GM12878 (cell line): ENCODE measurements at regions not wholly inside any gene's neighbourhood (a gene's known extent, or its start where the extent isn't known, plus 50 kb on each side); places are given as distances from the start of the nearest gene placed in this dataset.

Source experiments
- ATAC-seq: fragments of 200-7000 bp; cut with Tn5 transposase; 3 replicates; pipeline ENCODE4 v1.9.1; 2020; ENCODE audit warnings: mild to moderate bottlenecking, moderate library complexity
- BruUV-seq: library from RNA; stranded (reverse); fragments of 400-500 nt; replicated peaks from 2 replicates; lab custom pipeline; 2021; lab: Mats Ljungman, UMichigan
- CTCF ChIA-PET: fragments of 300-600 bp; sonication (Branson Sonifier 250); formaldehyde crosslinking; extraction: SDS; loops from one replicate; lab custom pipeline; 2021; ENCODE audit warnings: inconsistent platforms; lab: Yijun Ruan, JAX
- POLR2A ChIA-PET: fragments of 350-600 bp; formaldehyde crosslinking; extraction: SDS; loops from one replicate; lab custom pipeline; 2021; ENCODE audit warnings: inconsistent platforms; lab: Charles Lee
- RAD21 ChIA-PET: fragments of 300-600 bp; sonication (Branson Sonifier 250); formaldehyde crosslinking; loops from one replicate; lab custom pipeline; 2023; ENCODE audit warnings: antibody characterized with exemption; ENCODE audit not compliant: unreplicated experiment; lab: Charles Lee
- SMC1A ChIA-PET: fragments of 300-600 bp; sonication (Branson Sonifier 250); formaldehyde crosslinking; loops from one replicate; lab custom pipeline; 2023; ENCODE audit not compliant: unreplicated experiment, uncharacterized antibody; lab: Charles Lee
- DNase-seq: peaks from one replicate; pipeline ENCODE4 v3.0.0-alpha.2; 2011; ENCODE audit warnings: low read depth, low spot score
- FAIRE-seq: peaks from 3 replicates; lab custom pipeline; 2011; peaks lifted over from hg19 to GRCh38; lab: Jason Lieb, UNC
- H2AFZ ChIP-seq: 2 replicates; pipeline ENCODE4 v1.6.0; 2011; ENCODE audit warnings: low read depth, low read length, control low read depth; ENCODE audit not compliant: control insufficient read depth
- H3K27ac ChIP-seq: 2 replicates; pipeline ENCODE4 v1.5.1; 2011; ENCODE audit warnings: control low read depth; ENCODE audit not compliant: control insufficient read depth, insufficient read depth
- H3K27me3 ChIP-seq, 2 experiments: replicated peaks in 1 of 2; 2 replicates each; pipeline versions ENCODE4 v1.6.0 to v1.6.1; 2011; ENCODE audit warnings: low read length in 1 of 2; ENCODE audit not compliant: control insufficient read depth in 2 of 2, insufficient read depth in 2 of 2
- H3K36me3 ChIP-seq, 2 experiments: 2 replicates each; pipeline ENCODE4 v1.5.1; 2011; ENCODE audit warnings: low read length in 1 of 2; ENCODE audit not compliant: control insufficient read depth in 2 of 2, insufficient read depth in 2 of 2
- H3K4me1 ChIP-seq: 2 replicates; pipeline ENCODE4 v1.6.1; 2011; ENCODE audit warnings: mild to moderate bottlenecking, low read length, moderate library complexity, mixed read lengths; ENCODE audit not compliant: control insufficient read depth, insufficient read depth
- H3K4me2 ChIP-seq: 2 replicates; pipeline ENCODE4 v1.6.0; 2011; ENCODE audit warnings: control low read depth; ENCODE audit not compliant: control insufficient read depth, insufficient read depth
- H3K4me3 ChIP-seq: fragments of 200-600 bp; sonication (generic); 2 replicates; pipeline ENCODE4 v1.5.1; 2016
- H3K79me2 ChIP-seq: 2 replicates; pipeline ENCODE4 v1.6.0; 2011; ENCODE audit warnings: low read length; ENCODE audit not compliant: control insufficient read depth, insufficient read depth
- H3K9ac ChIP-seq: 2 replicates; pipeline ENCODE4 v1.8.0; 2011; ENCODE audit warnings: low read length, control low read depth, mixed read lengths; ENCODE audit not compliant: control insufficient read depth, insufficient read depth
- H3K9me3 ChIP-seq: replicated peaks from 3 replicates; pipeline ENCODE4 v1.5.1; 2011; ENCODE audit warnings: mild to moderate bottlenecking, low read length; ENCODE audit not compliant: control insufficient read depth, insufficient read depth
- H4K20me1 ChIP-seq: 2 replicates; pipeline ENCODE4 v1.6.0; 2011; ENCODE audit not compliant: control insufficient read depth, insufficient read depth
- ATF2 ChIP-seq: IDR thresholded peaks from 2 replicates; pipeline ENCODE4 v1.6.1; 2012; ENCODE audit warnings: low read length, inconsistent platforms
- CTCF ChIP-seq, 3 experiments: IDR thresholded peaks in 2 of 3; conservative IDR thresholded peaks in 1 of 3; 2 replicates each; pipeline ENCODE4 v1.5.1; 2011; ENCODE audit warnings: low read depth in 3 of 3, low read length in 3 of 3, mild to moderate bottlenecking in 3 of 3, control low read depth in 2 of 3, moderate library complexity in 2 of 3, inconsistent platforms in 1 of 3, mixed read lengths in 1 of 3; ENCODE audit not compliant: control insufficient read depth in 2 of 3, insufficient read depth in 1 of 3; ENCODE audit errors: extremely low read depth in 1 of 3
- ETV6 ChIP-seq, 2 experiments: fragments of 450-650 bp in 1 of 2; IDR thresholded peaks in 1 of 2; conservative IDR thresholded peaks in 1 of 2; 2 replicates each; pipeline ENCODE4 v1.6.1; 2014; ENCODE audit warnings: antibody characterized with exemption in 1 of 2, borderline replicate concordance in 1 of 2, low read depth in 1 of 2, mild to moderate bottlenecking in 1 of 2, moderate library complexity in 1 of 2
- IRF3 ChIP-seq: fragments of 450-650 bp; IDR thresholded peaks from 2 replicates; pipeline ENCODE4 v1.6.1; 2014; ENCODE audit warnings: mild to moderate bottlenecking
- MYB ChIP-seq: fragments of 150-350 bp; IDR thresholded peaks from 2 replicates; pipeline ENCODE4 v1.6.1; 2014; ENCODE audit warnings: mild to moderate bottlenecking, low read depth, low read length, borderline replicate concordance
- NKRF ChIP-seq: fragments of 450-650 bp; conservative IDR thresholded peaks from 2 replicates; pipeline ENCODE4 v1.6.1; 2017; ENCODE audit warnings: mild to moderate bottlenecking, moderate library complexity
- PAX5 ChIP-seq: IDR thresholded peaks from 2 replicates; pipeline ENCODE4 v1.6.1; 2011; ENCODE audit warnings: low read depth, low read length, borderline replicate concordance
- PBX3 ChIP-seq: IDR thresholded peaks from 2 replicates; pipeline ENCODE4 v1.6.1; 2011; ENCODE audit warnings: mild to moderate bottlenecking, low read depth, low read length, moderate library complexity; ENCODE audit not compliant: insufficient replicate concordance
- REST ChIP-seq: IDR thresholded peaks from 2 replicates; pipeline ENCODE4 v1.6.1; 2012; ENCODE audit warnings: mild to moderate bottlenecking, low read depth, low read length
- STAT3 ChIP-seq: IDR thresholded peaks from 2 replicates; pipeline ENCODE4 v1.6.1; 2011; ENCODE audit warnings: low read depth, low read length, improper control_type of control experiment
- whole genome bisulfite sequencing: methylation state at CpG from one replicate; pipeline ENCODE4 v1.1.6; 2016; ENCODE audit warnings: low lambda C conversion rate; ENCODE audit not compliant: insufficient replicate concordance, insufficient coverage; ENCODE audit errors: missing lambda C conversion rate; 5-methylcytosine and 5-hydroxymethylcytosine counted together
- in situ Hi-C: fragments of 300-500 bp; cut with MboI; formaldehyde crosslinking; loops from 9 replicates; pipeline ENCODE4 v1.14.3; 2018; ENCODE audit warnings: mixed read lengths
- intact Hi-C: fragments of 100-400 bp; cut with micrococcal nuclease; formaldehyde crosslinking; loops from one replicate; pipeline ENCODE4 v1.14.2; 2022; ENCODE audit not compliant: unreplicated experiment

- Histone ChIP-seq H3K27ac (no peak overlapping the region), H3K79me2 (no peaks in the 10 kb centered on the region), H3K36me3 (no peaks in the 10 kb centered on the region), H3K9me3 (no peaks in the 10 kb centered on the region), H3K4me1 (no peaks in the 10 kb centered on the region), H3K4me2 (no peak overlapping the region), H4K20me1 (no peaks in the 10 kb centered on the region), H3K4me3 (no peak overlapping the region), H3K27me3 (no peaks in the 10 kb centered on the region), H2AFZ (no peak overlapping the region), H3K9ac (no peak overlapping the region)
- ChIA-PET CTCF (no interaction called here), POLR2A (no interaction called here), SMC1A (no interaction called here), RAD21 (no interaction called here)
- in situ Hi-C loops, result no loop called here
- intact Hi-C loops, result no loop called here
- no peak for FAIRE-seq
- ATAC-seq, result no peak
- DNase-seq, result no peak
- WGBS, result 39% methylated on average over 14 of the region's 17 CpGs
- BruUV-seq, result no TSS peak
- TF ChIP-seq ATF2 (no peak), NKRF (no peak), PAX5 (no peak), ETV6 (conservative IDR thresholded peaks at IDR 0.05 in 1 of 2, IDR thresholded peaks at IDR 0.05 in 1 of 2; ENCODE audit: borderline replicate concordance in 1 of 2, low read depth in 1 of 2) (no peak), PBX3 (no peak), CTCF (IDR thresholded peaks at IDR 0.05 in 2 of 3, conservative IDR thresholded peaks at IDR 0.05 in 1 of 3; ENCODE audit: control insufficient read depth in 2 of 3, extremely low read depth in 1 of 3, insufficient read depth in 1 of 3, low read depth in 3 of 3, low read length in 3 of 3) (no peak), REST (no peak), MYB (no peak), IRF3 (no peak), STAT3 (no peak)
Measured at GRCh38 chr2:16227811-16228462, 287.6 kb downstream of the MYCN start.
